T-helper 2 cell (primary cell): ENCODE measurements at regions not wholly inside any gene's neighbourhood (a gene's known extent, or its start where the extent isn't known, plus 50 kb on each side); places are given as distances from the start of the nearest gene placed in this dataset.

Experiments
- DNase-seq, 5 experiments: peaks; one replicate each; pipeline versions ENCODE4 v3.0.0 to v3.0.0-alpha.2; 2012 to 2022

- DNase-seq = no peak
Observed at GRCh38 chr15:96678386-96678785, 347.9 kb downstream of the NR2F2 start.

GRCh38 chr15:96687388-96688107 is 357.0 kb downstream of the NR2F2 start:
- no peak for DNase-seq

GRCh38 chr15:96690733-96691132 is 360.2 kb downstream of the NR2F2 start:
- DNase-seq = no peak

GRCh38 chr15:96692826-96693225 is 362.3 kb downstream of the NR2F2 start:
- DNase-seq = no peak

- DNase-seq = no peak
Observed at GRCh38 chr15:96693515-96693914, 363.0 kb downstream of the NR2F2 start.

GRCh38 chr15:96693990-96694517 is 363.6 kb downstream of the NR2F2 start:
- DNase-seq = no peak

GRCh38 chr15:96695426-96695825 is 364.9 kb downstream of the NR2F2 start:
- DNase-seq = no peak

GRCh38 chr15:96699871-96700401 is 369.4 kb downstream of the NR2F2 start:
- no peak for DNase-seq

GRCh38 chr15:96700555-96700954 is 370.1 kb downstream of the NR2F2 start:
- DNase-seq = no peak

- DNase-seq = no peak
Observed at GRCh38 chr15:96701443-96701842, 370.9 kb downstream of the NR2F2 start.

GRCh38 chr15:96701877-96702276 is 371.4 kb downstream of the NR2F2 start:
- DNase-seq = no peak

- no peak for DNase-seq
Observed at GRCh38 chr15:96702589-96702988, 372.1 kb downstream of the NR2F2 start.

GRCh38 chr15:96703091-96703490 is 372.6 kb downstream of the NR2F2 start:
- no peak for DNase-seq

GRCh38 chr15:96703794-96704550 is 373.5 kb downstream of the NR2F2 start:
- no peak for DNase-seq

GRCh38 chr15:96716075-96716474 is 385.6 kb downstream of the NR2F2 start:
- DNase-seq = no peak

GRCh38 chr15:96716478-96716877 is 386.0 kb downstream of the NR2F2 start:
- no peak for DNase-seq

- DNase-seq = no peak
Observed at GRCh38 chr15:96720251-96720650, 389.8 kb downstream of the NR2F2 start.

GRCh38 chr15:96720656-96721055 is 390.2 kb downstream of the NR2F2 start:
- no peak for DNase-seq

GRCh38 chr15:96728591-96728990 is 398.1 kb downstream of the NR2F2 start:
- DNase-seq = no peak

- DNase-seq = no peak
Observed at GRCh38 chr15:96732704-96733103, 402.2 kb downstream of the NR2F2 start.

GRCh38 chr15:96733721-96734120 is 403.2 kb downstream of the NR2F2 start:
- no peak for DNase-seq

- DNase-seq = no peak
Observed at GRCh38 chr15:96735632-96736240, 405.2 kb downstream of the NR2F2 start.

- no peak for DNase-seq
Observed at GRCh38 chr15:96736384-96736783, 405.9 kb downstream of the NR2F2 start.
